ENCODE measurements at regions not wholly inside any gene's neighbourhood (a gene's known extent, or its start where the extent isn't known, plus 50 kb on each side); places are given as distances from the start of the nearest gene placed in this dataset.

- TF ChIP-seq CTCF (conservative IDR thresholded peaks at IDR 0.05; ENCODE audit: low read depth in 2 of 2) (no peak), EZH2 (IDR thresholded peaks at IDR 0.05; ENCODE audit: low read depth, unreplicated experiment) (no peak), POLR2AphosphoS5 (IDR thresholded peaks at IDR 0.05; ENCODE audit: low read depth) (no peak), ZNF462 (CRISPR knock-in tag; IDR thresholded peaks at IDR 0.05) (no peak), REST (IDR thresholded peaks at IDR 0.05; ENCODE audit: unreplicated experiment) (no peak), EZH2phosphoT487 (IDR thresholded peaks at IDR 0.05; ENCODE audit: unreplicated experiment) (no peak), ETS1 (IDR thresholded peaks at IDR 0.05) (no peak), ZNF114 (CRISPR knock-in tag; IDR thresholded peaks at IDR 0.05) (no peak), STAT1 (IDR thresholded peaks at IDR 0.05; ENCODE audit: unreplicated experiment) (no peak), JUNB (IDR thresholded peaks at IDR 0.05; ENCODE audit: unreplicated experiment) (no peak), CREB1 (CRISPR knock-in tag; IDR thresholded peaks at IDR 0.05; ENCODE audit: low read depth) (no peak)
Observed at GRCh38 chrX:88584283-88584682, 162.7 kb upstream of the CPXCR1 start.

Measured in GM23338 (cell line).